GM21367 (cell line): ENCODE measurements at regions not wholly inside any gene's neighbourhood (a gene's known extent, or its start where the extent isn't known, plus 50 kb on each side); places are given as distances from the start of the nearest gene placed in this dataset.
"Not testable (repeated sequence)": the region's sequence is repeated elsewhere in the genome, so short reads cannot be mapped to it uniquely, and the experiment has no call there.

Experiments used
- ATAC-seq: cut with Tn5 transposase; IDR thresholded peaks from one replicate; pipeline ENCODE4 v1.9.1; 2021; ENCODE audit not compliant: unreplicated experiment

GRCh38 chr16:59163371-59164055 is 429.4 kb upstream of the GOT2 start:
- no peak for ATAC-seq

GRCh38 chr16:59161679-59162078 is 427.6 kb upstream of the GOT2 start:
- no peak for ATAC-seq

- no peak for ATAC-seq
These were observed 420.2 kb upstream of the GOT2 start for GRCh38 chr16:59154295-59154694.

- ATAC-seq, result no peak
These were observed 414.6 kb upstream of the GOT2 start for GRCh38 chr16:59148769-59149155.

- no peak for ATAC-seq
These were observed 414.1 kb upstream of the GOT2 start for GRCh38 chr16:59148056-59148768.

GRCh38 chr16:59146140-59146539 is 412.0 kb upstream of the GOT2 start:
- ATAC-seq, result no peak

GRCh38 chr16:59144841-59145240 is 410.7 kb upstream of the GOT2 start:
- ATAC-seq, result no peak

- ATAC-seq, result no peak
These were observed 410.2 kb upstream of the GOT2 start for GRCh38 chr16:59144326-59144725.

- ATAC-seq, result no peak
These were observed 392.4 kb upstream of the GOT2 start for GRCh38 chr16:59126486-59126885.

GRCh38 chr16:59124056-59124455 is 389.9 kb upstream of the GOT2 start:
- ATAC-seq, result no peak

- no peak for ATAC-seq
These were observed 389.4 kb upstream of the GOT2 start for GRCh38 chr16:59123479-59123878.

- no peak for ATAC-seq
These were observed 388.1 kb upstream of the GOT2 start for GRCh38 chr16:59122262-59122537.

GRCh38 chr16:59121411-59122261 is 387.5 kb upstream of the GOT2 start:
- ATAC-seq, result no peak

- ATAC-seq, result no peak
These were observed 382.6 kb upstream of the GOT2 start for GRCh38 chr16:59116744-59117143.

- ATAC-seq, result no peak
These were observed 380.7 kb upstream of the GOT2 start for GRCh38 chr16:59114790-59115189.

GRCh38 chr16:59113004-59113670 is 379.0 kb upstream of the GOT2 start:
- ATAC-seq, result no peak

- no peak for ATAC-seq
These were observed 377.2 kb upstream of the GOT2 start for GRCh38 chr16:59111280-59111679.

- no peak for ATAC-seq
These were observed 374.3 kb upstream of the GOT2 start for GRCh38 chr16:59108374-59108773.

- not testable (repeated sequence) for ATAC-seq
These were observed 362.6 kb upstream of the GOT2 start for GRCh38 chr16:59096682-59097081.

GRCh38 chr16:59090541-59090940 is 356.4 kb upstream of the GOT2 start:
- ATAC-seq, result no peak

GRCh38 chr16:59088431-59088830 is 354.3 kb upstream of the GOT2 start:
- ATAC-seq, result no peak

GRCh38 chr16:59087641-59088040 is 353.5 kb upstream of the GOT2 start:
- ATAC-seq, result no peak
